ENCODE measurements at regions not wholly inside any gene's neighbourhood (a gene's known extent, or its start where the extent isn't known, plus 50 kb on each side); places are given as distances from the start of the nearest gene placed in this dataset.

GRCh38 chr13:85657942-85658341 lies 141.3 kb downstream of the SLITRK6 start:
- TF ChIP-seq CTCF (IDR thresholded peaks at IDR 0.05; ENCODE audit: insufficient read depth, low read length) = no peak
- TF ChIP-seq SPI1 (IDR thresholded peaks at IDR 0.05; ENCODE audit: borderline replicate concordance, low read depth) = no peak
- no peak for TF ChIP-seq REST (IDR thresholded peaks at IDR 0.05; ENCODE audit: insufficient replicate concordance, low read depth)
- TF ChIP-seq POLR2AphosphoS5 (IDR thresholded peaks at IDR 0.05; ENCODE audit: low read depth) = no peak
